SK-N-SH (cell line): ENCODE measurements at regions not wholly inside any gene's neighbourhood (a gene's known extent, or its start where the extent isn't known, plus 50 kb on each side); places are given as distances from the start of the nearest gene placed in this dataset.

ENCODE experiments used
- JUND ChIP-seq: IDR thresholded peaks from 2 replicates; pipeline ENCODE4 v1.4.0; 2012
- MEF2A ChIP-seq: IDR thresholded peaks from 2 replicates; pipeline ENCODE4 v1.4.0; 2012; ENCODE audit warnings: low read depth, borderline replicate concordance
- NFIC ChIP-seq: IDR thresholded peaks from 2 replicates; pipeline ENCODE4 v1.4.0; 2012; ENCODE audit warnings: borderline replicate concordance
- POLR2AphosphoS5 ChIP-seq: IDR thresholded peaks from 2 replicates; pipeline ENCODE4 v1.6.1; 2012; ENCODE audit warnings: low read depth, low read length
- SIN3A ChIP-seq: IDR thresholded peaks from 2 replicates; pipeline ENCODE4 v1.6.1; 2012; ENCODE audit warnings: low read depth, mild to moderate bottlenecking, low read length, moderate library complexity, borderline replicate concordance
- YY1 ChIP-seq: IDR thresholded peaks from 2 replicates; pipeline ENCODE4 v1.4.0; 2012; ENCODE audit warnings: low read depth, mild to moderate bottlenecking
- TF ChIP-seq, protein P1 (sequence below): IDR thresholded peaks from 2 replicates; pipeline ENCODE4; 2012
- TF ChIP-seq, protein P2 (sequence below): IDR thresholded peaks from 2 replicates; pipeline ENCODE4 v1.6.1; 2012; ENCODE audit warnings: mild to moderate bottlenecking, low read depth, low read length, moderate library complexity
- TF ChIP-seq, protein P3 (sequence below): IDR thresholded peaks from 2 replicates; pipeline ENCODE4 v1.4.0; 2012; ENCODE audit warnings: low read depth, borderline replicate concordance
- TF ChIP-seq, protein P4 (sequence below): fragments of 200-600 bp; sonication (generic); IDR thresholded peaks from 2 replicates; pipeline ENCODE4 v1.6.1; 2017; ENCODE audit warnings: antibody characterized with exemption, mild to moderate bottlenecking, moderate library complexity

DNA sequence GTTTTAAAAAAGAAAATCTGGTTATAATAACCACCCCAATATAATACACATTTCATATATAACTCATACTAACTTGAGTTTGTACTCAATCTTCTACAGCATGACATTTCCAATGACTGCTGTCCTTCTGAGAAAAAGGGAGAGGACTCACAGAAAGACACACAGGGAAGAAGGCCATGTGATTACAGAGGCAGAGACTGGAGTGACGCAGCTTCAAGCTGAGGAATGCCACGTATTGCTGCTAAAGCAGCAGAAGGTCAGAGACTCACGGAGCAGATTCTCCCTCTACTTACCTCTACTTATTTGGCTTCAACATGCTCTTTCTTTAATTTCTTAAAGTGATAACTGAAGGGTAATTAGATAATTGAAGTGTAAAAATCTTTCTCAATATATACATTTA is 753.5 kb upstream of the PKDCC start:
- TF ChIP-seq, protein P1, sequence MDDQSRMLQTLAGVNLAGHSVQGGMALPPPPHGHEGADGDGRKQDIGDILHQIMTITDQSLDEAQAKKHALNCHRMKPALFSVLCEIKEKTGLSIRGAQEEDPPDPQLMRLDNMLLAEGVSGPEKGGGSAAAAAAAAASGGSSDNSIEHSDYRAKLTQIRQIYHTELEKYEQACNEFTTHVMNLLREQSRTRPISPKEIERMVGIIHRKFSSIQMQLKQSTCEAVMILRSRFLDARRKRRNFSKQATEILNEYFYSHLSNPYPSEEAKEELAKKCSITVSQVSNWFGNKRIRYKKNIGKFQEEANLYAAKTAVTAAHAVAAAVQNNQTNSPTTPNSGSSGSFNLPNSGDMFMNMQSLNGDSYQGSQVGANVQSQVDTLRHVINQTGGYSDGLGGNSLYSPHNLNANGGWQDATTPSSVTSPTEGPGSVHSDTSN = no peak
- TF ChIP-seq, protein P2, sequence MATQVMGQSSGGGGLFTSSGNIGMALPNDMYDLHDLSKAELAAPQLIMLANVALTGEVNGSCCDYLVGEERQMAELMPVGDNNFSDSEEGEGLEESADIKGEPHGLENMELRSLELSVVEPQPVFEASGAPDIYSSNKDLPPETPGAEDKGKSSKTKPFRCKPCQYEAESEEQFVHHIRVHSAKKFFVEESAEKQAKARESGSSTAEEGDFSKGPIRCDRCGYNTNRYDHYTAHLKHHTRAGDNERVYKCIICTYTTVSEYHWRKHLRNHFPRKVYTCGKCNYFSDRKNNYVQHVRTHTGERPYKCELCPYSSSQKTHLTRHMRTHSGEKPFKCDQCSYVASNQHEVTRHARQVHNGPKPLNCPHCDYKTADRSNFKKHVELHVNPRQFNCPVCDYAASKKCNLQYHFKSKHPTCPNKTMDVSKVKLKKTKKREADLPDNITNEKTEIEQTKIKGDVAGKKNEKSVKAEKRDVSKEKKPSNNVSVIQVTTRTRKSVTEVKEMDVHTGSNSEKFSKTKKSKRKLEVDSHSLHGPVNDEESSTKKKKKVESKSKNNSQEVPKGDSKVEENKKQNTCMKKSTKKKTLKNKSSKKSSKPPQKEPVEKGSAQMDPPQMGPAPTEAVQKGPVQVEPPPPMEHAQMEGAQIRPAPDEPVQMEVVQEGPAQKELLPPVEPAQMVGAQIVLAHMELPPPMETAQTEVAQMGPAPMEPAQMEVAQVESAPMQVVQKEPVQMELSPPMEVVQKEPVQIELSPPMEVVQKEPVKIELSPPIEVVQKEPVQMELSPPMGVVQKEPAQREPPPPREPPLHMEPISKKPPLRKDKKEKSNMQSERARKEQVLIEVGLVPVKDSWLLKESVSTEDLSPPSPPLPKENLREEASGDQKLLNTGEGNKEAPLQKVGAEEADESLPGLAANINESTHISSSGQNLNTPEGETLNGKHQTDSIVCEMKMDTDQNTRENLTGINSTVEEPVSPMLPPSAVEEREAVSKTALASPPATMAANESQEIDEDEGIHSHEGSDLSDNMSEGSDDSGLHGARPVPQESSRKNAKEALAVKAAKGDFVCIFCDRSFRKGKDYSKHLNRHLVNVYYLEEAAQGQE = no peak
- TF ChIP-seq JUND = no peak
- TF ChIP-seq, protein P3, sequence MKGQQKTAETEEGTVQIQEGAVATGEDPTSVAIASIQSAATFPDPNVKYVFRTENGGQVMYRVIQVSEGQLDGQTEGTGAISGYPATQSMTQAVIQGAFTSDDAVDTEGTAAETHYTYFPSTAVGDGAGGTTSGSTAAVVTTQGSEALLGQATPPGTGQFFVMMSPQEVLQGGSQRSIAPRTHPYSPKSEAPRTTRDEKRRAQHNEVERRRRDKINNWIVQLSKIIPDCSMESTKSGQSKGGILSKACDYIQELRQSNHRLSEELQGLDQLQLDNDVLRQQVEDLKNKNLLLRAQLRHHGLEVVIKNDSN = no peak
- TF ChIP-seq, protein P4, sequence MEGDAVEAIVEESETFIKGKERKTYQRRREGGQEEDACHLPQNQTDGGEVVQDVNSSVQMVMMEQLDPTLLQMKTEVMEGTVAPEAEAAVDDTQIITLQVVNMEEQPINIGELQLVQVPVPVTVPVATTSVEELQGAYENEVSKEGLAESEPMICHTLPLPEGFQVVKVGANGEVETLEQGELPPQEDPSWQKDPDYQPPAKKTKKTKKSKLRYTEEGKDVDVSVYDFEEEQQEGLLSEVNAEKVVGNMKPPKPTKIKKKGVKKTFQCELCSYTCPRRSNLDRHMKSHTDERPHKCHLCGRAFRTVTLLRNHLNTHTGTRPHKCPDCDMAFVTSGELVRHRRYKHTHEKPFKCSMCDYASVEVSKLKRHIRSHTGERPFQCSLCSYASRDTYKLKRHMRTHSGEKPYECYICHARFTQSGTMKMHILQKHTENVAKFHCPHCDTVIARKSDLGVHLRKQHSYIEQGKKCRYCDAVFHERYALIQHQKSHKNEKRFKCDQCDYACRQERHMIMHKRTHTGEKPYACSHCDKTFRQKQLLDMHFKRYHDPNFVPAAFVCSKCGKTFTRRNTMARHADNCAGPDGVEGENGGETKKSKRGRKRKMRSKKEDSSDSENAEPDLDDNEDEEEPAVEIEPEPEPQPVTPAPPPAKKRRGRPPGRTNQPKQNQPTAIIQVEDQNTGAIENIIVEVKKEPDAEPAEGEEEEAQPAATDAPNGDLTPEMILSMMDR = no peak
- TF ChIP-seq POLR2AphosphoS5 = no peak
- TF ChIP-seq SIN3A = no peak
- TF ChIP-seq YY1 = no peak
- no peak for TF ChIP-seq NFIC
- no peak for TF ChIP-seq MEF2A
